Astrocyte (in vitro differentiated cells and primary cell): ENCODE measurements at regions not wholly inside any gene's neighbourhood (a gene's known extent, or its start where the extent isn't known, plus 50 kb on each side); places are given as distances from the start of the nearest gene placed in this dataset.

Experiments
- CTCF ChIP-seq: IDR thresholded peaks from 2 replicates; pipeline ENCODE4 v1.5.1; 2011; ENCODE audit warnings: low read depth, mild to moderate bottlenecking, inconsistent platforms, low read length, moderate library complexity; ENCODE audit not compliant: insufficient read depth
- EZH2 ChIP-seq: IDR thresholded peaks from 2 replicates; pipeline ENCODE4 v1.6.1; 2012; ENCODE audit warnings: mild to moderate bottlenecking, low read length, inconsistent platforms; ENCODE audit not compliant: insufficient read depth

GRCh38 chr5:125346316-125346715 is 599.9 kb upstream of the ZNF608 start:
- no peak for TF ChIP-seq CTCF
- no peak for TF ChIP-seq EZH2
